Osteoblast (primary cell): ENCODE measurements at regions not wholly inside any gene's neighbourhood (a gene's known extent, or its start where the extent isn't known, plus 50 kb on each side); places are given as distances from the start of the nearest gene placed in this dataset.

Experiments
- DNase-seq: peaks from one replicate; pipeline ENCODE4 v3.0.0; 2011; ENCODE audit warnings: low spot score, mixed read lengths; ENCODE audit not compliant: insufficient read length; ENCODE audit errors: missing footprints
- H2AFZ ChIP-seq: 2 replicates; pipeline ENCODE4 v1.6.0; 2011; ENCODE audit warnings: mild to moderate bottlenecking, low read length
- H3K27ac ChIP-seq: 2 replicates; pipeline ENCODE4 v1.5.1; 2011; ENCODE audit warnings: mild to moderate bottlenecking, low read depth, low read length, moderate library complexity
- H3K27me3 ChIP-seq: 2 replicates; pipeline ENCODE4 v1.6.0; 2012; ENCODE audit warnings: mild to moderate bottlenecking, control low read depth, inconsistent platforms, low read length, moderate library complexity; ENCODE audit not compliant: insufficient read depth
- H3K36me3 ChIP-seq: 2 replicates; pipeline ENCODE4 v1.5.1; 2011; ENCODE audit warnings: mild to moderate bottlenecking, low read length, control low read depth, moderate library complexity; ENCODE audit not compliant: insufficient read depth
- H3K4me1 ChIP-seq: 2 replicates; pipeline ENCODE4 v1.5.1; 2011; ENCODE audit warnings: mild to moderate bottlenecking, low read length, control low read depth, moderate library complexity; ENCODE audit not compliant: insufficient read depth
- H3K4me2 ChIP-seq: 2 replicates; pipeline ENCODE4 v1.6.0; 2011; ENCODE audit warnings: mild to moderate bottlenecking, low read length; ENCODE audit not compliant: insufficient read depth
- H3K4me3 ChIP-seq: fragments of 200-600 bp; sonication (generic); 3 replicates; pipeline ENCODE4 v1.5.1; 2012; ENCODE audit warnings: mild to moderate bottlenecking, low read length, inconsistent platforms; ENCODE audit not compliant: insufficient read depth
- H3K79me2 ChIP-seq: 2 replicates; pipeline ENCODE4 v1.6.0; 2012; ENCODE audit warnings: mild to moderate bottlenecking, low read length, control low read depth, inconsistent platforms; ENCODE audit not compliant: insufficient read depth
- H3K9me3 ChIP-seq: 2 replicates; pipeline ENCODE4 v1.5.1; 2011; ENCODE audit warnings: low read depth, low read length, control low read depth
- H4K20me1 ChIP-seq: 2 replicates; pipeline ENCODE4 v1.6.0; 2012; ENCODE audit warnings: mild to moderate bottlenecking, low read length, control low read depth; ENCODE audit not compliant: insufficient read depth
- TF ChIP-seq, protein P1 (sequence below): IDR thresholded peaks from 2 replicates; pipeline ENCODE4 v1.5.1; 2011; ENCODE audit warnings: mild to moderate bottlenecking, low read depth, low read length, moderate library complexity; ENCODE audit errors: extremely low read depth

DNA sequence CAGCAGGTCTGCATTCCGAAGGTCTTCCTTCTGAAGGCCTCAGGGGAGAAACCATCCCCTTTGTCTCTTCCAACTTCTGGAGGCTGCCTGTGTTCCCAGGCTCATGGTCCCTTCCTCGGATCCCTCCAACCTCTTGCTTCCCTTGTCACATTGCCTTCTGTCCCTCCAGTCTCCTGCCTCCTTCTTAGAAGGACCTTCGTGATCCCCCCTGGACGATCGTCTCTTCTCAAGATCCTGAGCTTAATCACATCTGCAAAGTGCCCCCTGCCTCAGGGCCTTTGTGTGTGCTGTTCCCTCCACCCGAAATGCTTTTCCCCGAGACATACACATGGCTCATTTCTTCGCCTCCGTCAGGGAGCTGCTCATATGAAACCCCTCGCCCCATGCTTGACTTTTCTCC lies 505.8 kb downstream of the SHQ1 start:
- TF ChIP-seq, protein P1, sequence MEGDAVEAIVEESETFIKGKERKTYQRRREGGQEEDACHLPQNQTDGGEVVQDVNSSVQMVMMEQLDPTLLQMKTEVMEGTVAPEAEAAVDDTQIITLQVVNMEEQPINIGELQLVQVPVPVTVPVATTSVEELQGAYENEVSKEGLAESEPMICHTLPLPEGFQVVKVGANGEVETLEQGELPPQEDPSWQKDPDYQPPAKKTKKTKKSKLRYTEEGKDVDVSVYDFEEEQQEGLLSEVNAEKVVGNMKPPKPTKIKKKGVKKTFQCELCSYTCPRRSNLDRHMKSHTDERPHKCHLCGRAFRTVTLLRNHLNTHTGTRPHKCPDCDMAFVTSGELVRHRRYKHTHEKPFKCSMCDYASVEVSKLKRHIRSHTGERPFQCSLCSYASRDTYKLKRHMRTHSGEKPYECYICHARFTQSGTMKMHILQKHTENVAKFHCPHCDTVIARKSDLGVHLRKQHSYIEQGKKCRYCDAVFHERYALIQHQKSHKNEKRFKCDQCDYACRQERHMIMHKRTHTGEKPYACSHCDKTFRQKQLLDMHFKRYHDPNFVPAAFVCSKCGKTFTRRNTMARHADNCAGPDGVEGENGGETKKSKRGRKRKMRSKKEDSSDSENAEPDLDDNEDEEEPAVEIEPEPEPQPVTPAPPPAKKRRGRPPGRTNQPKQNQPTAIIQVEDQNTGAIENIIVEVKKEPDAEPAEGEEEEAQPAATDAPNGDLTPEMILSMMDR = no peak
- Histone ChIP-seq H3K27ac (no peak overlapping the region), H3K9me3 (peaks cover 1% of the 10 kb centered on the region), H3K36me3 (no peaks in the 10 kb centered on the region), H3K4me2 (no peak overlapping the region), H2AFZ (no peak overlapping the region), H3K4me1 (peaks cover 28% of the 10 kb centered on the region), H4K20me1 (no peaks in the 10 kb centered on the region), H3K27me3 (no peaks in the 10 kb centered on the region), H3K4me3 (no peak overlapping the region), H3K79me2 (no peaks in the 10 kb centered on the region)
- no peak for DNase-seq

DNA sequence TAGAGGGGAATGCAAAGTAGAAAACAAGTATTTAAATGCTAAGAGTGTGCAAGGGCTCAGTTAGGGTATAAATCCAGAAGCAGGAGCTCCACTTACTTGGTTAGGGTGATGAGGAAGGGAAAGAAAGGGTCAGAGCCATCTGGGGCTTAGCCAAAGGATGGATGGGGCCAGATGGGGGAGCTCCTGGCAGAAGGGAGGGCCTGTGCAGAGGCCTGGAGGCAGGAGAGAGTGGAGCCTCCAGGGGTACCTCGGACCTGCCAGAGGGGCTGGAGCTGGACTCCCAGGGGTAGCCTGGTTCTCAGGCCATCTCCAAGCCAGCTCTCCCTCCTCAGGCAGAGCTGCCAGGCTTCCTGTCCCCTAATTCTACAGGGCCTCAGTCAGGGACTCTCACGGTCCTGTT lies 506.3 kb downstream of the SHQ1 start:
- H3K4me2 ChIP-seq = no peak overlapping the region
- DNase-seq = no peak
- TF ChIP-seq, protein P1 = no peak
- no peaks in the 10 kb centered on the region for H3K79me2 ChIP-seq
- H3K4me1 ChIP-seq = peaks cover 27% of the 10 kb centered on the region
- no peaks in the 10 kb centered on the region for H3K27me3 ChIP-seq
- no peaks in the 10 kb centered on the region for H4K20me1 ChIP-seq
- no peak overlapping the region for H3K4me3 ChIP-seq
- no peak overlapping the region for H3K27ac ChIP-seq
- H3K36me3 ChIP-seq = no peaks in the 10 kb centered on the region
- no peak overlapping the region for H2AFZ ChIP-seq
- H3K9me3 ChIP-seq = peaks cover 3% of the 10 kb centered on the region

DNA sequence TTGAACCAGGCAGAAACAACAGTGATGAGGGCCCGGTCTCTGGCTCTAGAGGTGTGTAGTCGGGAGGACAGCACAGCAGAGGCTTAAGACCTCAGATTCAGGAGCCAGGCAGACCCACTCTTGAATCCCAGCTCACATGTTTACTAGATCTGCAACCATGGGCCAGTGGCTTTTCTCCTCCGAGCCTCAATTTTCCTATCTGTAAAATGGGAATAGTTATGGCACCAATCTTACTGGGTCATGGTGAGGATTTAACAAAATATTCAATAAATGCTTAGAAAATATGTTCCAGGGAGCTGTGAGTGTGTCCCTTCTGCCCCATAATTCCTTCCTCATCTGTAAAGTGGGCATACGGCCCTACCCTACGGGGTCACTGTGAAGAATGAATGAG lies 506.9 kb downstream of the SHQ1 start:
- no peak overlapping the region for H3K4me2 ChIP-seq
- H3K36me3 ChIP-seq = no peaks in the 10 kb centered on the region
- no peaks in the 10 kb centered on the region for H4K20me1 ChIP-seq
- H3K4me3 ChIP-seq = no peak overlapping the region
- no peak overlapping the region for H3K27ac ChIP-seq
- peaks cover 3% of the 10 kb centered on the region for H3K9me3 ChIP-seq
- H2AFZ ChIP-seq = no peak overlapping the region
- TF ChIP-seq, protein P1 = no peak
- H3K4me1 ChIP-seq = peaks cover 24% of the 10 kb centered on the region
- H3K27me3 ChIP-seq = peaks cover 2% of the 10 kb centered on the region
- DNase-seq = no peak
- H3K79me2 ChIP-seq = no peaks in the 10 kb centered on the region

DNA sequence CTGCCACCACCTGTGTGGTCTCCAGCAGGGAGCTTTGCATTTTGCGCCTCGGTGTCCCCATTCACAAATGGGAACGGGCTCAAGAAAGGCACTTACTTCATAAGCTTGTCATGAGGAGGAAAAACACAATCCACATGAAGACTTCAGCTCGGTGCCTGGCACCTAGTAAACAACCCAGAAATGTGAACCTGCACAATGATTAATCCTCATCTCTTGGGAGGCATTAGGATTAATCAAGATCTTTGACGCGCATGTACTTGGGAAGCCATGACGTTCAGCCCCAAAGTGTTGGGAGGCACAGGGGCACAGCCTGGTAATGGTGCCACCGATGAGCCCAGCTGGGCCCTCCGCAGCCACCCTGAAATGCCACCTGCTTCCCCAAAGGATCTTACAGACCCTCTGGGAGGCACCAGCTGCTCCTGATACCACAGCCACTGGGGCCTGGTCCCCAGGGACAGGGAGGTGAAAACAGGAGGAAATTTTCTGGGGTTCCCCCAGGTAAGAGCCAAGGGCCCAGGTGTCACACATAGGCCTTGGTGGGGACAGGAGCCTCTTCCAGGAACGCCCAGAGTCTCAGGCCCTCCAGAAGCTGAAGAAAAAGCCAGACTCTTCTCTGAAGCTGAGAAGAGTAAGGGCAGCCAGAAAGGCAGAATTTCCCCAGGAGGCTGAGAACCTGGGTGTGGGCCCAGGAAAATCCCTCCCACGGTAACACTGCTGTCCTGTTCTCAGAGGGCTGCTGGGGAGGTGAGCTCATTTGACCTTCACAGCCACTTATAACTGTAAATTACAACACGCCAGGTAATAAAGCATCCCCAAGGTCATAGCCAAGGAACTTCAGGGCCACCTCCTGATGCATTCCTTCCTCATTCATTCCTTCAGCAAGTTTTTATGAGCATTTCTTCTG lies 507.5 kb downstream of the SHQ1 start:
- H3K9me3 ChIP-seq = peaks cover 3% of the 10 kb centered on the region
- peaks cover 17% of the 10 kb centered on the region for H3K4me1 ChIP-seq
- DNase-seq = no peak
- no peaks in the 10 kb centered on the region for H3K79me2 ChIP-seq
- H3K4me2 ChIP-seq = no peak overlapping the region
- no peak overlapping the region for H3K27ac ChIP-seq
- no peak overlapping the region for H2AFZ ChIP-seq
- TF ChIP-seq, protein P1 = no peak
- H3K36me3 ChIP-seq = no peaks in the 10 kb centered on the region
- no peaks in the 10 kb centered on the region for H4K20me1 ChIP-seq
- H3K4me3 ChIP-seq = no peak overlapping the region
- H3K27me3 ChIP-seq = peaks cover 4% of the 10 kb centered on the region
